ENCODE measurements at regions not wholly inside any gene's neighbourhood (a gene's known extent, or its start where the extent isn't known, plus 50 kb on each side); places are given as distances from the start of the nearest gene placed in this dataset.
"Not testable (repeated sequence)": the region's sequence is repeated elsewhere in the genome, so short reads cannot be mapped to it uniquely, and the experiment has no call there.

- no peak overlapping the region for H3K4me3 ChIP-seq (ENCODE audit: low read depth, low read length)
- TF ChIP-seq CTCF (IDR thresholded peaks at IDR 0.05; ENCODE audit: borderline replicate concordance, insufficient read depth, low read depth, low read length) = no peak
Observed at GRCh38 chr1:194846488-194846887, 1660.1 kb upstream of the B3GALT2 start.

GRCh38 chr1:194843077-194843476 lies 1656.7 kb upstream of the B3GALT2 start:
- H3K4me3 ChIP-seq (ENCODE audit: low read depth, low read length) = no peak overlapping the region
- TF ChIP-seq CTCF (IDR thresholded peaks at IDR 0.05; ENCODE audit: borderline replicate concordance, insufficient read depth, low read depth, low read length) = no peak

- TF ChIP-seq CTCF (IDR thresholded peaks at IDR 0.05; ENCODE audit: borderline replicate concordance, insufficient read depth, low read depth, low read length) = no peak
- H3K4me3 ChIP-seq (ENCODE audit: low read depth, low read length) = no peak overlapping the region
Observed at GRCh38 chr1:194833111-194833510, 1646.7 kb upstream of the B3GALT2 start.

DNA sequence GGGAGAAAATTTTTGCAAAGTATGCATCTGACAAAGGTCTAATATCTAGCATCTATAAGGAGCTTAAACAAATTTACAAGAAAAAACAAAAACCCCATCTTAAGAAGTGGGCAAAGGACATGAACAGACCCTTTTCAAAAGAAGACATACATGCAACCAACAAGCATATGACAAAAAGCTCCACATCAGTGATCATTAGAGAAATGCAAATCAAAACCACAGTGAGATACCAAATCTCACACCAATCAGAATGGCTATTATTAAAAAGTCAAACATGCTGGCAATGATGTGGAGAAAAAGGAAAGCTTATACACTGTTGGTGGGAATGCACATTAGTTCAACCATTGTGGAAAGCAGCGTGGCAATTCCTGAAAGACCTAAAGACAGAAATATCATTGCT lies 1645.2 kb upstream of the B3GALT2 start:
- H3K4me3 ChIP-seq (ENCODE audit: low read depth, low read length) = not testable (repeated sequence)

GRCh38 chr1:194830387-194830786 lies 1644.0 kb upstream of the B3GALT2 start:
- no peak for TF ChIP-seq CTCF (IDR thresholded peaks at IDR 0.05; ENCODE audit: borderline replicate concordance, insufficient read depth, low read depth, low read length)
- no peak overlapping the region for H3K4me3 ChIP-seq (ENCODE audit: low read depth, low read length)

DNA sequence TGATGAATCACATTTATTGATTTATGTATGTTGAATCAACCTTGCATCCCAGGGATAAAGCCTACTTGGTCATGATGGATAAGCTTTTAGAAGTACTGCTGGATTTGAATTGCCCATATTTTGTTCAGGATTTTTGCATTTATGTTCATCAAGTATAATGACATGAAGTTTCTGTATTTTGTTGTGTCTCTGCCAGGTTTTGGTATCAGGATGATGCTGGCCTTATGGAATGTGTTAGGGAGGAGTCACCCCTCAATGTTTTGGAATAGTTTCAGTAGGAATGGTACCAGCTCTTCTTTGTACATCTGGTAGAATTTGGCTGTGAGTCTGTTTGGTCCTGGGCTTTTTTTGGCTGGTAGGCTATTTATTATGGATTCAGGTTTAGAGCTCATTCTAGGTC lies 1643.1 kb upstream of the B3GALT2 start:
- TF ChIP-seq CTCF (IDR thresholded peaks at IDR 0.05; ENCODE audit: borderline replicate concordance, insufficient read depth, low read depth, low read length) = no peak

DNA sequence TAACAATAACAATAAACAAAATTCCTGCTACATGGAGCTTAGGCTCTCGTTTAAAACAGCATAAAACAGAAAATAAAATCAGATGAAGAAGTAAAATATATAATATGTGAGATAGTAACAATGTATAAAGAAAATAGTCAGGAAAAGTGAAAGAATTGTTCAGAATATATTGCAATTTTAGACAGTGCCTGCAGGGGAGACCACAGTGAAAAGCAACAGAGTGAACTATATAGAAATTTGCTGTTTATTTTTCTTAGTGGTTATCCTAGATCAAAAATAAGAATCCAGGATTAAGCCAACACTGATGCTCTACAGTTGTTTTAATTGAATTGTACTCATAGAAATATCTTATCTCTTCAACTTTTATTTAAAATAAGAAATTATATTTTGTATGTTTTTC lies 1639.0 kb upstream of the B3GALT2 start:
- TF ChIP-seq CTCF (IDR thresholded peaks at IDR 0.05; ENCODE audit: borderline replicate concordance, insufficient read depth, low read depth, low read length) = no peak
- no peak overlapping the region for H3K4me3 ChIP-seq (ENCODE audit: low read depth, low read length)

More for the DNA sequence above, 1643.1 kb upstream of the B3GALT2 start:
- no peak overlapping the region for H3K4me3 ChIP-seq (ENCODE audit: low read depth, low read length)

GRCh38 chr1:194821091-194821490 lies 1634.7 kb upstream of the B3GALT2 start:
- no peak for TF ChIP-seq CTCF (IDR thresholded peaks at IDR 0.05; ENCODE audit: borderline replicate concordance, insufficient read depth, low read depth, low read length)
- H3K4me3 ChIP-seq (ENCODE audit: low read depth, low read length) = no peak overlapping the region

Data from GM12875 (cell line).